IPS-18c (cell line): ENCODE measurements at regions not wholly inside any gene's neighbourhood (a gene's known extent, or its start where the extent isn't known, plus 50 kb on each side); places are given as distances from the start of the nearest gene placed in this dataset.

ENCODE experiments used
- H3K4me3 ChIP-seq: 2 replicates; pipeline ENCODE4 v1.7.0; 2013; ENCODE audit warnings: low read depth, mild to moderate bottlenecking, low read length, moderate library complexity; ENCODE audit not compliant: insufficient read depth
- H3K9me3 ChIP-seq: one replicate; pipeline ENCODE4 v1.6.1; 2013; ENCODE audit warnings: mild to moderate bottlenecking, low read length, moderate library complexity; ENCODE audit not compliant: control insufficient read depth, insufficient read depth

DNA sequence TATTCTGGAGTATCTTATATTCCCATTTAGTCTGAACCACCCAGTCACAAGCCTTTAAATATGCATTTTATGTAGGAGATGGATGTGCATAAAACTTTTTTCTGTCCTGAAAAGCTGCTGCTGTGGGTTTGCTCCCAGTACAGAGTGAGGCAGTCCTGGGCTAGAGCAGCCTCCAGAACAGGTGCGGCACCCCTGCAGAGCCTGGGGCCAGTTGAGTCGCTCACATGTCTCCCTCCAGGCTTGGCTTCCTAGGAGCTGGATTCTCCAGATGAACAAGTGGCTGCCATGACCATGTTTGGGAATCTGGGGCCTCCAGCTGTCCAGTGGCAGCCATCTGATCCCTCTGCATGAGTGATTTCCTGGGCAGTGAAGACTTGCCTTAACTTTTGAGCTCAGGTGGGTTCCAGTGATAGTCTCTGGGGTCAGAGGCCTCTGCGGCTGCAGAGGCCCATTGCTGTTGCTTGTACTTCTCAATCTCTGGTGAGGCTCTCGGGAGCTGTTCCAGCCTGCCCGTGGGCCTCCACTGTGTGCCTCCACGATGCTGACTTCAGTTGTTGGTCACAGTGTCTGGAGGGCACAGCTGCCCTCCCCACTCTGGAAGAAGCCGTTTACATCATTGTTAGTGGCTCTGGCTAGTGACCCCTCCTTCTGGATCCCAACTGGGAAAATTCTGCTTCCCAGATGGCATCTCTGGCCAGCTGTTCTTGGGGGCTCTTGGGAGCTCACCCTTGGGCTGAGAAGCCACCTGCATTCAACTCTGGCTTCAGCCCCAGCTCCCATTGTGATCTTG is 120.4 kb downstream of the EMX2 start:
- peaks cover 4% of the 10 kb centered on the region for H3K9me3 ChIP-seq
- H3K4me3 ChIP-seq, result no peak overlapping the region

DNA sequence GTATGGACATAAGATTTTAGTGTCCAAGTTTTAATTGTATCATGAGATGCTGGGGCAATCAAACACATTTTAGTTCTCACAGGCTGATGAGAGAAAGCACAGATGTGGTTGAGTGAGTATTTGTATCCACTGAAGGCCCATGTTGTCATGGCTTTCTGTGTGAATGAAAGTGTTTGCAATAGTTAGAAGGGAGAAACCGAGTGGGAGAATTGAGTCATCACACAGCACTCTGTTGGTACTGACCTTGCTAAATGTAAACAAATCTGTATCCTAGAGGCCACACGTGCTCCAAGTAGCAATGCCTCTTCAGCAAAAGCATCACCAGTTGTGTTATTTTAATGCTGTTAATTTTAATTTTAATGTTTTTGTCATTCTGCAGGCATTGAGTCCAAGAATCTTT is 121.2 kb downstream of the EMX2 start:
- Histone ChIP-seq H3K9me3 (peaks cover 6% of the 10 kb centered on the region), H3K4me3 (no peak overlapping the region)

DNA sequence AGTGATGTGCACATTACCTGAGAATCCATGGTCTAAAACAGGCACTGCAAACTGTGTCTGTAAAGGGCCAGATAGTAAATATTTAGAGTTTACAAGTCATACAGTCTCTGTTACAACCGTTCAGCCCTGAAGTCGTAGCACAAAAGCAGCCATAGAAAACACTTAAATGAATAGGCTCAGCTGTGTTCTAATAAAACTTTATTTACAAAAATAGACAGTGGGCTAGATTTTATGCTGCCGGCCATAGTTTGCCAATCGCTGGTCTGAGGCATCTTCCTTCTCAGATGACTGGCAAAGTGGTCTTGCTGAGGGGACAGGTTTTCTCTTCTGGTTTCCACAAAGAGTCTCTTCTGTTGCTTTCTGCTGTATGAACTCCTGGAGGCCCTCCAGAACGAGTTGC is 121.7 kb downstream of the EMX2 start:
- peaks cover 6% of the 10 kb centered on the region for H3K9me3 ChIP-seq
- H3K4me3 ChIP-seq, result no peak overlapping the region

DNA sequence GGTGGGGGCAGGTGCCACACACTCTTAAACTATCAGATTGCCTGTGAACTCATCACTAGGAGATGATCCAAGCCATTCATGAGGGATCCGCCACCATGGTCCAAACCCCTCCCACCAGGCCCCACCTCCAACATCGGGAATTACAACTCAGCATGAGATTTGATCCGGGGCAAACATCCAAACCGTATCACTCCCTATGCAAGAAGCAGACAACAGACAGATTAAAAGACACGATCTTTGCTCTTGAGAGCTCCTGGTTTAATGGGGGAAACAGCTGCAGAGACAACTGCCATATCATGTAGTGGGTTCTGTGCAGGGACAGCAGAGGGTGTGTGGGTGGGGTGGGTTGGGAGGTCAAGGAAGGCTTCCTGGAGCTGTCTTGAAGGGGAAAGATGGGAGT is 123.6 kb downstream of the EMX2 start:
- H3K9me3 ChIP-seq, result peaks cover 4% of the 10 kb centered on the region
- H3K4me3 ChIP-seq, result no peak overlapping the region

DNA sequence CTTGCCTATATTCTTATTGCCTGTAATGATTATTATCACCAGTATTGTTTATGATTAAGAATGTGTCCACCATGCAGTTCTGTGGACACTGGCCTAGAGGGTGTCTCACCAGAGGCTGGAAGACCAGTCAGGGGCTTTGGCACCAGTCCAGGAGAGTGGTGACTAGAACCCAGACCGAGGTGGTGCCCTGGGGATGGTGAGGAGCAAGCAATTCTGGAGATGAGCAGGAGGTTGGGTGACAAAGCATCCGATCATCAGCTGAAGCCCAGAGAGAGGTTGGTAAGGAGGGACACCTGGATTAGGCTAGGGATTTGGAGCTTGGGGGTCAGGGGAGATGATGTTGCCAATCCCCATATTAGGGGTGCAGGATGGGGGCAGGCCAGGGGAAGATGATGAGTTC is 124.4 kb downstream of the EMX2 start:
- Histone ChIP-seq H3K4me3 (no peak overlapping the region), H3K9me3 (peaks cover 4% of the 10 kb centered on the region)

DNA sequence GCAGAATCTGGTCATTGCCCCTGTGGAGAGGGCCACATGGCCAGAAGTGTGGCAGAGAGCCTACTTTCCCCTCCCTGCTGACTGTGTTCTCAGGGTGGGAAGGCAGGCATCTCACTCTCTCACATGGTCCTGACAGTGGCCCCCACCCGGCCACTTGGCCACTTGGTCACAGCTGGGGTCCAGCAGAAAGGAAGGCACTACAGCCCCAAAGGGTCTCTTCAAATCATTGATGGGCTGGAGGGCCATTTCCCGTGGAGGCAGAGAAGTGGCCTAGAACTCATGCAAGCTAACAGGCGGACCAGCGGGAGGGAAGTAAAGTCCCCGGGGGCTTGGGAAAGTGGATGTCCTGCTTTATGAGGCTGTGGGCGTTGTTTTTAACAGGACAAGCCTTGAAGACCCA is 125.3 kb downstream of the EMX2 start:
- no peak overlapping the region for H3K4me3 ChIP-seq

DNA sequence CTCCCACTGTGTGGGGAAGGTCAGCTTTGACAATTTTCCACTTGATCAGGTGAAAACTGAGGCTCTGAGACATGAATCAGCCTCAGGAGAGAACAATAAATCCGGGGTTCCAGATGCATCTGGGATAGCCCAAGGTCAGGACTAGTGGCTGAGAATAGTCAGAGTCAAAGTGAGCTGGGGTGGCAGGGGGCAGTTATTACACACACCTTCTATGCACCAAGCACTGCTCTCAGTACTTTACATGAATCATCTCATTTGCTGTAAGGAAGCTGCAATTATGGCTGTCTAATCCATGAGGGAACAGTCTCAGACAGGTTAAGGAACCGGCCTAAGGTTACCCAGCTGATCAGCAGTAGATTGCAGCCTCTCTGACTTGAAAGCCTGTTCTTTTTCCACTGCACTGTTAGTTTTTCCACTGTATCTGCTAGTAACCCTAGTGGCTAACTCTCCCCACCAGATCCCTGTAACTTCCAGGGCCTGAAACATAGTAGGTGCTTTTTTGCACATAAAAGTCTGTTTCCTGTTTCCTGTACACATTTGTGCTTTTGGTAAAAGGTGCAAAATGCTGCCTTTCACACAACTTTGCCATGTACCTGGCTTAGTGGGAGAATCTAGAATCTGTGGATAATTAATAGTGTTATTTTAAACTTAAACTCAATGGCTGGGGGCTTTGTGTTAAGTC is 125.9 kb downstream of the EMX2 start:
- peaks cover 4% of the 10 kb centered on the region for H3K9me3 ChIP-seq
- no peak overlapping the region for H3K4me3 ChIP-seq

More for the DNA sequence above, 125.3 kb downstream of the EMX2 start:
- H3K9me3 ChIP-seq, result peaks cover 4% of the 10 kb centered on the region

DNA sequence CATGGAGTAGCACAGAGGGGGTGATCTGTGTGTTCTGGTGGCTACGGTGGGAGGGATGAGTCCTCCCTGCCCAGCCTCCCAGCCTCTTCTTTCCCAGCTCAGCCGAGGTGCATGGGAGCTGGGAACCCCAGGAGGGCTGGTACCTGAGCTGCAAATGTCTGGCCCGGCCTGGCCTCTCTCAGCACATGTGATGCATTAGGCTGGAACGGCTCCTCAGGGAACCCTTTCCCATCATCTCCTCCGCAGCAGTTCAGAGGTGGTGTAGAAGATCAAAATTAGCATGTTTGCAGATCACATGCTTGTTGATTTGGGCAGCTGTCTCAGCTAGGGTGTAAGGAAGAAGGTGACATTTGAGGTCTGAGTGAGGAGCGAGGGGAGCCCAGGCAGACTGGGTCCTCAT is 126.6 kb downstream of the EMX2 start:
- Histone ChIP-seq H3K4me3 (no peak overlapping the region), H3K9me3 (peaks cover 4% of the 10 kb centered on the region)

DNA sequence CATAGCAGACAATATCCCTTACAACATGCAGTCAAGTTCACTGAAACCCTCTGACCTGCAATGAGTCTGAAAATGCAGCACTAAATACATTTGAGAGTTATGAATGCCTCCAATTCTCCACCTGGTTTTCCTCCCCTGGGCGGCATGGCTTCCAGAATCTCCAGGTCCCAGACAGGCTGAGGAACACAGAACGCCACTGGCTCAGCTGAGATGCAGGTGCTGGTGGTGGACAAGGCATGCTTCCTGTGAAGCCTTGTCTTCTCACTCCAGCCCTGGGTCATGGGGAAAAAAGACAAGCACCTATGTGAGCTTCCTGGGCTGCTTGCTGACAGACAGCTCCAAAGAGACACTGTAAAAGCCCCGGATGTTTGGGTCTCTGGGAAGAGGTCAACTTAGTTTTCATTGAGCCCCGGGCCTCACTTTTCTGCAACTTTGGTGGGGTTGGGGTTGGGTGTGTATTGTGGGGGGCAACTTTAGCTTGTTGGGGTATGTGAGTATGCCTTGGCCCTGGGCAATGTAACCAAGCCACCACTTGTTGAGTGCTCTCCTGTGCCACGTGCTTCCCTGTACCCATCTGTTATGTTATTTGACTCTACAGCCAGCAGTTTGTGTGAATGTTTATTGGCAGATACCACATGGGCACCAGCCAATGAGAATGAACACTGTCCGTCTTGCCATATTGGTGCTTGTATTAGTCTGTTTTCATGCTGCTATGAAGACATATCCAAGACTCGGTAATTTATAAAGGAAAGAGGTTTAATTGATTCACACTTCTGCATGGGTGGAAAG is 127.8 kb downstream of the EMX2 start:
- H3K4me3 ChIP-seq, result no peak overlapping the region
- H3K9me3 ChIP-seq, result peaks cover 4% of the 10 kb centered on the region

DNA sequence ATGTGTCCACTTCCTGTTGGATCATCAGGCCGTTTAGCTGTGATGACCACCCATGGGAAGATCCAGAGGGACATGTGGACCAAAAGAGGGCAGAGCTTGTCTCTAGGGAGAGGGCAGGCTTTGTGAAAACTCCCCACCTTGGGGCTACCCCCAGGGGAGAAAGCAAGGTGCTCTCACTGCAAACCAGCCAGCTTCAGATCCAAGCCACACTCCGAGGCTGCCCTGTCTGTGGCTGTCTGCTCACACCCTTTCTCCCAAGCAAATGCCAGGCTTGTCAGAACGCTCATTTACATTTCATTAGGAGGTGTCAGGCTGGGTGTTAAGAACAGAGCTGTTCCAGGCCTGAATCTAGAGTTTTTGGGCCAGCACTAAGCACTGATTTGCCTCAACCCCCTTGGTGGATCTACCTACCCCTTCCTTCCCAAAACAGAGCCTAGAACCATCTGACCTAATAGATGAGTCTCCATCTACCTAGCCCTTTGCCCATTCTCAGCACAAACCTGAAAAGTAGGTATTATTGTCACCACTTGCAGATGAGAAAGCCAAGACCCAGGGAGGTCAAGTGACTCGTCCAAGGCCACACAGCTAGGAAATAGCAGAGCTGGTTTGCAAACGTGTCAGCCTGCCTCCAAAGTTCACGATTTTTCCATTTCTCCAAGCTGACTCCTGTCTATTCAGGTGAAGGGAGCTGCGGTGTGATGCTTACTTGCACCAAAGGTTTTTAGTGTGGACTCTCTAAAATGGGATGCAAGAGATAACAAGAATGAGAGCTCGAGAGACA is 130.9 kb downstream of the EMX2 start:
- Histone ChIP-seq H3K9me3 (no peaks in the 10 kb centered on the region), H3K4me3 (no peak overlapping the region)

DNA sequence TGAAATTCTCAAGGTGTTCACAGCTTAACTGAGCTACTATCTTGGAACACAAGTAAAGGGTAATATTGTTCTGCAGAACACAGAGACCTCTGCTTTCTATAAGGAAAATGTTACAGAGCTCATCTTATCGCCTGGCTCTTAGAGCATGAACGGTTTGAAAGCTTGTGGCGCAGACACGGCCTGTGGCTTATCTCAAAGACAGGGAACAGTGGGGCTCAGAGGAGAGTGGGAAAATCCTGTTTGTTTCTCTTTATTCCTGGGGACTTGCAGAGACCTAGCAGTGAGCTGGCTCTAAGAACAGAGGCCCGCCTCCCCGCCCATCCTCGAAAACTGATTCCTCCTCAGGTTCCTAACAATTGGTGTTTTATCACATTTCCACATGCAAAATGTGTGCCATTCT is 131.7 kb downstream of the EMX2 start:
- Histone ChIP-seq H3K4me3 (no peak overlapping the region), H3K9me3 (no peaks in the 10 kb centered on the region)

DNA sequence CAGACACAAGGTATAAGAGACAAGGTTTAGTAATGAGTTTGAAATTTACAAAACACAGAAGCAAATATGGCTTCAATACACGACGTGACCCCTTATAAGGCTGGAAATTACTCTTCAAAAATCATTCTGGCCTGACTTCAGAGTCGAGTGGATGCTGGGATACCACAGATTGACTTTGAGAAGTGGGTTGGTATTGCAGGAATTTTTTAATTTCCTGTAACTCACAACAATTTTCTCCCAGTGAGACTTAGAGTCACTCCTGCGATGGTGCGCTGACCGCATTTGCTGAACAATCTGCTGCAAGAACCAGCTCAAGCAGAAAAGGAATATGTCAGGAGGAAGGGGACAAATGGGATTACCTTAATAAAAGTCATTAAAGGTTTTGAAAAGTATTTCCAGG is 132.1 kb downstream of the EMX2 start:
- no peak overlapping the region for H3K4me3 ChIP-seq
- no peaks in the 10 kb centered on the region for H3K9me3 ChIP-seq

DNA sequence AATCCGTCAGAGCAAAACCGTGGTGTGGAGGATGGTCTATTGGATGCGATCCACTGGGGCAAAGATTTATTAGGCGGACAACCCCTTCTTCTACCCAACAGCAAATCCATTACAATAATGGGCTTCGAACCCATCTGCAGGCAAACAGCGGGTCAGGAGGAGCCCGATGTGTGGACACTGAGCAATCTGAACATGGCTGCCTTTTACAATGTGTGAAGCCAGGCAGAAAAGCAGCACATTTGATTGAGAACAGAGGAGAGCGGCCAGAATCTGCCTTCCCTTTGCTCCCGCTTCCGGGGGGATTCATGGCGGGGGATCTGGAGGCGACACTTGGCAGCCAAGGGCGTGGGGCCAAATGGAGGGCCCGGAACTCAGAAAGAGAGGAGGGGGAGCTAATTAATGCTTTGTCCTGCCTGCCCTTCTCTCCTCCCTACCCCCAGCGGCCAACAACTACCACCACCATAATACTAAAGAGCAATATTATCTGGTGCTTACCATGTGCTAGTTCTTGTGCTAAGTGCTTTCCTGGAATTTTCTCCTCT is 133.0 kb downstream of the EMX2 start:
- H3K9me3 ChIP-seq, result no peaks in the 10 kb centered on the region
- H3K4me3 ChIP-seq, result no peak overlapping the region

DNA sequence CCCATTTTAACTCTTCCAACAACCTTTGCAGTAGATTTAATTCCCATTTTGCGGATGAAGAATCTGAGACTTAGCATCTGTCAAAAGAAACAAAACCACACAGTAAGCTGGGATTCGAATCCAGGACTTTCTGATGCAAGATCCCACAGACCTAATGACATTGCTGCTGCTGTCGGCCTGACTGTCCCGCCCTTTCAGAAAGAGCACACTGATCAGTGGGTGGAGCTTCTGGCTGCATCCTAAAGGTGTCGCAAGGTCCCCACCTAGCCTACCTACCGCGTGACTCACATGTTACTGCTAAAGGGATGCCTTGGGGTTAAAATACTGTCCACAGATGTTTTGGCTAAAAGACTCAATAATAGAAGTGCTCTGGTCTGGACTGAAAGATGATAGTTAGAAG is 134.7 kb downstream of the EMX2 start:
- no peak overlapping the region for H3K4me3 ChIP-seq
- no peaks in the 10 kb centered on the region for H3K9me3 ChIP-seq

DNA sequence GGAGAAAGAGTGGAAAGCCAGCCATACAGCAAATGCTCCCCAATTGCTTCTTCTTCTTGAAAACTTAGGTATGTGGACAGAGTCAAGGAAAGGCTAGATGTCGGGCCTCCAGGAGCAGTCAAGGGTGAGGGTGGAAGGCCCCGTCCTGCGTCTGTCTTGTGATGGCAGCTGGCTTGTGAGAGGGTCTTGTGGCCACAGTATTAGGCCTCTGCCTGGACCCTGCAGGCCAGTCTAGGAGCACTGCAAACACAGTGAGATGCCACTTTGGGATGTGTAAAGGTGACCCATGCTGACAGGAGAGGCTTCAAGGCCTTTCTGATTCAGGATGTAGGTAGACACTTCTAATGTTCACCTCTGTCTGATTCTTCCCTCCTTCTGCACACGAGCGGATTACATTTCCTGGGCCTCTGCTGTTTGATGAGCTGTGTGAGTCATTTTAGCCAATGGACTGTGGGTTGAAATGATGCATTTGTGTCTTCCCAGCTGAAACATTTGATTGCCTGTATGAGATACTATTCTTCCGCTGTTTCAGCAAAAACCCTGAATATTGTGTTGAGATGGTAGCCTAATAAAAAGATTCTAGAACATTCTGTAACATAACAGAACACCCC is 135.4 kb downstream of the EMX2 start:
- Histone ChIP-seq H3K9me3 (no peaks in the 10 kb centered on the region), H3K4me3 (no peak overlapping the region)

DNA sequence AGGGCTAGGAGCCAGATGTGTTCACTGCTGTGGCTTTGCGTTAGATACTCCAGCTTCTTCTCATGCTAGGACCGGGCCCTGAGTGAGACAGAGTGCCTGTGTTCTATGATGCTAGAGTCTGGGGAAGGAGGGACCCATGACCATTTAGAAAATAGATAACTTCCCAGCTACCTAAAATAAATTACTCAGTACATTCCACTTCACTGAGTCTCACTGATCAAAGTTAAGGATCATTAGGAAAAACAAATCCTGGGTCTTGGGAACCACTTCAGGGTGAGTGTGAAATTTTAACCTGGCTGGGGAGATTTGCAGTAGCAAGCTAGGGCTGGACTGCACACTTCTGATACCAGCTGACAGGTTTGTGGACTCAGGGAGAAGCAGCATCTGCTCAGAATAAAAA is 138.1 kb downstream of the EMX2 start:
- Histone ChIP-seq H3K9me3 (no peaks in the 10 kb centered on the region), H3K4me3 (no peak overlapping the region)

DNA sequence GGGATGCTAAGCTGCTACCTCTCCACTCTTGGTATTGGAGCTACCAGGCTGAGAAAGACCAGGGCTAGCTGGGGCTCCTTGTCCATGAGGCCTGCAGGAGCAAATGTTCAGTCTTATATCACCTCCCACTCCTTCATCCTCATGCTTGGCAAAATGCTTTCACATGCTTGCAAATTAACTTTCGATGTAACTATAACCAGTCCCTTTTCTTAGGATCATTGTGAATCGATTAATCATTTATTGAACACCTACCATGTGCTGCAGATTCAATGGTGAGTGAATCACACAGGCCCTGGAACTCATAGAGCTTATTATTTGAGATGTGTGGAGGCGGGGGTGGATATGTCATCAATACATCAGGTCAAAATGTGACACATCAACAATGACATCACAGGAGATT is 138.6 kb downstream of the EMX2 start:
- Histone ChIP-seq H3K4me3 (no peak overlapping the region), H3K9me3 (no peaks in the 10 kb centered on the region)
